CD4-positive, alpha-beta T cell treated with Interleukin-15 for 4 hours (primary cell): ENCODE measurements at regions not wholly inside any gene's neighbourhood (a gene's known extent, or its start where the extent isn't known, plus 50 kb on each side); places are given as distances from the start of the nearest gene placed in this dataset.
"Not testable (repeated sequence)": the region's sequence is repeated elsewhere in the genome, so short reads cannot be mapped to it uniquely, and the experiment has no call there.

ENCODE experiments used
- DNase-seq: peaks from one replicate; pipeline ENCODE4 v3.0.0-alpha.2; 2020; ENCODE audit warnings: low spot score

DNA sequence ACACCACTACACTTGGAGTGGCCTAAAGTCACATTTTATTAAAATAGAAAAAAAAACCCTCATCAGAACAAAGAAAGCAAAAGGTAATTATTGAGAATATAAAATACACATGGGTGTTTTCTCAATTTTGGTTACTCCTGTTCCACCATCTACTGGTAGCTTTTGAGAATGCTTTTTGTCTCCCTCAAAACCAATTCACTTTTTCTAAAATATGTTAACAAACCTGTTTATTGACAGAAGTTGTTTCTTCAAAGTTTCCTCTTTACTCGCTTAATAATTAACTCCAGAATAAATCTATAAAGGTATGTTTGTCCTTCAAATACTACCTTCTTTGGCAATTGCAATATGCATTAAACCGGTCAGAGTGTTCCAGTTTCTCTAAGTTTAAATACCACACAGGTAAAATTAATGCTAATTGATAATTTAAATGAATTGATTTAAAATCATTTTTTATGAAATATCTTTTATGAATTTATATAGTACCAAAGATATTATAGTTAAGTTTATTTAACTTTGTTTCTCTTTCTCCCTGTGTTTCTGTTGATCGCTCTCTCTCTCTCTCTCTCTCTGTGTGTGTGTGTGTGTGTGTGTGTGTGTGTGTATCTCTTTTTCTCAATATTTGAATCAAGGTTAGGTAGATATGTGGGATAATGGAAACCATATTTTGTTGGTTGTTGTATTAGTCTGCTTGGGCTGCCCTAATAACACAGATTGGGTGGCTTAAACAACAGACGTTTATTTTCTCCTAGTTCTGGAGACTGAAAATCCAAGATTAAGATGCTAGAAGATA lies 487.4 kb downstream of the PRDM9 start:
- DNase-seq: no peak

DNA sequence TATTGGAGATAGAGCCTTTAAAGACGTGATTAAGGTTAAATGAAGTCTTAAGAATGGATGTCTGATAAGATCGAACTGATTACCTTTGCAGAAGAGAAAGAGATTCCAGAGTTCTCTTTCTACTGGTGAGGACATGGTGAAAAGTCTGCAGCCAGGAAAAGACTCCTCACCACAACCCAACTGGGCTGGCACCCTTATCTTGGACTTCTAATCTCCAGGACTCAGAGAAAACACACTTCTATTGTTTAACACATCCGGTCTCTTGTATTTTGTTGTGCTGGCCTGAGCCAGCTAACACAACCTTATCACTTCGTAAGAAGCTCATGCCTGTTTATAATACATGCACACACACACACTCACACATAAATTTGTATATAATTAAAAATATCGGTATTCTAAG lies 489.1 kb downstream of the PRDM9 start:
- DNase-seq: no peak

DNA sequence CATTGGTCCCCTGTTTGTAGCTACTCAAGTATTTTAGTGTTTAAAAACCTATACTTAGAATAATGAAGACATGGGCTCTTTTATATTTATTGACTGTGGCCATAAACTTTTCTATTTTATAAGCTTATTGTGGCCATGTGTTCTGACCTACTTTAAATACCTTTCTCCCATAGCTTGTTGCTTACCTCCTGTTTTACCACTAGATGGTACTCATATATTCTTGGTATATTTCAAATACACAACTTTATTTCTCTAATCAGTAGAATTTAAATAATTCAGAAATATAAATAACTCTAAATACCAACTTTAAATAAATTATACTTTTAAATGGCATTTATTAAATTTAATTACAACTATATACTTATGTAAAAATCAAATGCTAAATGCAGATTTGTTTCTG lies 498.0 kb downstream of the PRDM9 start:
- DNase-seq: no peak

DNA sequence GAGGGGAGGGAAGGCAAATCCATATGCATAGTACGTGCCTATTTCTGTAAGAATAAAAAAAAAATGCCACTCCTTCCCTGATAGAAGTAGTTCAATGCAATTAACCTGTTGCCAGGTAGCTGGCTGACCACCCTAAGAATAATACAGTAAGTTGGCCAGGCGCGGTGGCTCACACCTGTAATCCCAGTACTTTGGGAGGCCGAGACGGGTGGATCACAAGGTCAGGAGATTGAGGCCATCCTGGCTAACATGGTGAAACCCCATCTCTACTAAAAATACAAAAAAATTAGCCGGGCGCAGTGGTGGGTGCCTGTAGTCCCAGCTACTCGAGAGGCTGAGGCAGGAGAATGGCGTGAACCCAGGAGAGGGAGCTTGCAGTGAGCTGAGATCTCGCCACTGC lies 510.3 kb downstream of the PRDM9 start:
- DNase-seq: not testable (repeated sequence)

GRCh38 chr5:24026288-24026687 lies 518.9 kb downstream of the PRDM9 start:
- DNase-seq: no peak

DNA sequence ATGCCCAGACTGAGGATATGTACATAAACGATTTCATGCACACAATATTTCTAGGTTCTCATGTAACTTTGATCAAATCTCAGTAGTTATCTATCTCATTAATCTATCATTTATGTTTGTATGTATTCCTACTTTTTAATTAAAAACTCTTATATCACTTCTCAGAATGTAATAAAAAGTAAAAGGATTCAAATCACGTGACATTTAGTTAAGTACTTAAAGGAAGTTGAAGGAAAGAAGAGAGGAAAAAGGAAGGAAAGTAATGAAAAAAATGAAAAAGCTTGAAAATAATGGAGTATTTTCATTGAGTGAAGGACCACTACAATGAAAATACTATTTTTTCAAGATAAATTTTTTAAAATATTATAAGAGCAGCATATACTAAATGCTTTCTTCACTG lies 535.3 kb downstream of the PRDM9 start:
- no peak for DNase-seq

DNA sequence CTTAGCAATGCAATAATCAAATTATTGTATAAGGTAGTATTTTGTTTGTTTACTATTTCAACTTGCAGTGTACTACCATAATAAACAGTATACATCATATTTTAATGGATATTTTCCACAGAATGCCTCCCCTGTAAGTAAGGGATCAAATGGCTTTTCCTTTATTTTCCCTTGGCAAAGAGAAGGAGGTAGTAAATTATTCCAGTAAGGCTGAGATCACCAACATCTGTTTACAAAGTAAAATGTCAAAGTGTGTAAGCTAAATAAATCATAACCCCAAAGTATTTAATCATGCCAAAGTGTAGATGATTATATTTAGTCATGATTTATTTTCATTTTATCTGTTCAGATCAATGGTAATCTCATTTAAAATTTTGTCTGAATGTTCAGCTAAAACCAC lies 537.6 kb downstream of the PRDM9 start:
- DNase-seq: no peak

- no peak for DNase-seq
These were observed 546.3 kb downstream of the PRDM9 start for GRCh38 chr5:24053737-24054136.

DNA sequence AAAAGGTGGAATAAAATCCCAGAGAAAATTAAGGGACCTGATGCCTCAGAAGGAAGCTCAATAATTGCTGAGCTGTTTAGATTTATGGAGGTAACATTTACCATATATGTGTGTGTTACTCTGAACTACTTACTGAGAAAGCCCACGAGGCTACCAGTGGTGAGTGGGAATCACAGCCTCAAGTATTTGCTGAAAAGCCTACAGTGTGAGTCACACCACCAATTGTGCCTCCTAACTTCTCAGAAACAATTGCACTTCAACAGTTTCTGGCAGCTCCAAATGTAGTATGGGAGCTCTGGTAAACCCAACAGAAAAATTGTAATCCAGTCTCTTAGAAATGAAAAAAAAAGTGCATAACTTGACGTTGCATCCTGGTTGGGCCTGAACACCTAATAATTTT lies 551.6 kb downstream of the PRDM9 start:
- no peak for DNase-seq

DNA sequence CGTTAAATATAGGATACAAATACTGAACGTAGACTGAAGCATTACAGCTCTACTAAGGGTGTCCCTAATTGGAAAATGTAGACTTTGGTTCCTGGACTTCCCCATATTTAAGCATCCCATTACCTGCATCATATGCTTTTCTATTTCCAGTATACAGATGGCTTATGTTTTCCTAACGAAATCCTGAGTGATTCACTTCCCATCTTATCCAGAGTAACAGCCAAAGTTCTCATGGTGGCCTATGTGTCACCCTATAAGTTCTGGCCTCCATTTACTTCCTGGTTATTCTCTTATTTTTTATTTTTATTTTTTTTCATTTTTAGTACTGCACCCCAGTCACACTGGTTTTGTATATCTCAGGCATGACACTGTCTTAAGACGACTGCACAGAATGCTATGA lies 552.3 kb downstream of the PRDM9 start:
- no peak for DNase-seq

GRCh38 chr5:24065779-24066178 lies 558.4 kb downstream of the PRDM9 start:
- no peak for DNase-seq

GRCh38 chr5:24067208-24067607 lies 559.8 kb downstream of the PRDM9 start:
- DNase-seq: no peak

DNA sequence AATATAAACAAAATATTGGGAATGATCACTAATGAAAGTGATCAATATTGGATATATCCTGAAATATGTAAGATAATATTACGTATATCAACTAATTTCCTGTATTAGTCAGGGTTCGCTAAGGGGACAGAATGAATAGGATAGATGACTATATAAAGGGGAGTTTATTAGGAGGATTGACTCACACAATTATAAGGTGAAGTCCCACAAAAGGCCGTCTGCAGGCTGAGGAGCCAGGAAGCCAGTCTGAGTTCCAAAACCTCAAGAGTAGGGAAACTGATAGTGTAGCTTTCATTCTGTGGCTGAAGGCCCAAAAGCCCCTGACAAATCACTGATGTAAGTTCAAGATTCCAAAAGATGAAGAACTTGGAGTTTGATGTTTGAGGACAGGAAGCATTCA lies 561.1 kb downstream of the PRDM9 start:
- no peak for DNase-seq

DNA sequence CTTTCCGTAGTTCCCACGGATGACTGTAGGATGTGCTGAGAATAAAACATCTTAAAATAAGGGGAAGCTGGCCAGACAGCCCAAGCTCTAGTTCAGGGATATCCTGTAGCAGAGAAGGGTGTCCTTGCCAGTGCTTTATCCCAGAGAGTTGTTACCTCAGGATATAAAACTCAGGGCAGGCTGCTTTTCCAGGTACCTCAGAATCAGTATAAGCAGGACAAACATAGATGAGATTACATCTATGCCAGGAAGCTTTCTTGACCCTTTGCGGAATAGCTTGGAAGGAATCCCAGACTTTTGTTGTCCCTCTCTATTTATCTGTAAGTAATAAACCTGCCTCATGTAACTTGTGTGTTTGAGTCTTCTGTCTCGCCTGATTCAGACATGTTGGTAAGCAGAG lies 565.7 kb downstream of the PRDM9 start:
- DNase-seq: no peak

- DNase-seq: no peak
These were observed 564.7 kb downstream of the CDH10 start for GRCh38 chr5:24080046-24080445.

- no peak for DNase-seq
These were observed 550.6 kb downstream of the CDH10 start for GRCh38 chr5:24094081-24094679.

GRCh38 chr5:24102010-24102409 lies 542.8 kb downstream of the CDH10 start:
- no peak for DNase-seq

DNA sequence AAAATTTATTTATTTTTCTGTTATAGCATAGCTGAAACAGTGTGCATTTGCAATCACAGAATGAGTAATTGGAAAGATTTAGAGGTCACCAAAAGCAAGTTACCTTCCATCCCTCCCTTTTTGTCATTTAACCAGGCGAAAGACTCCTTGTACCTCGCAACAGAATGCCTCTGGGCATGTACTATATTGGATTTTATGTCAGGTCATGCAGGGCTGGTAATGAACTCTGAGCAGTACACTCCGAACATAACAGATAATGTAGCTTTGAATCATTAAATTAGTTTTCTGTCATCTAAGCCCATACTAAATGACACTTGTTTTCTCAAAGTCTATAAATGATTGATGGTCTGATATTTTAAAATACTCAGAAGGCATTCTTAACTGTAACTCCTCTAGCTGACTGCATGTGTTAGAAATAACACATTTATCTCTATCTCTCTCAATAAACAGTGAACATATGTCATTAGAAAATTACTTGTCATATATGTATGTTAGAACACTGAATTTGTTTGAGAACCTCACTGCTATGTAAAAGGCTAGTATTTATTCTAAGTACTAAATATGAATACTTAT lies 541.2 kb downstream of the CDH10 start:
- DNase-seq: no peak

GRCh38 chr5:24110004-24110615 lies 534.7 kb downstream of the CDH10 start:
- DNase-seq: no peak

DNA sequence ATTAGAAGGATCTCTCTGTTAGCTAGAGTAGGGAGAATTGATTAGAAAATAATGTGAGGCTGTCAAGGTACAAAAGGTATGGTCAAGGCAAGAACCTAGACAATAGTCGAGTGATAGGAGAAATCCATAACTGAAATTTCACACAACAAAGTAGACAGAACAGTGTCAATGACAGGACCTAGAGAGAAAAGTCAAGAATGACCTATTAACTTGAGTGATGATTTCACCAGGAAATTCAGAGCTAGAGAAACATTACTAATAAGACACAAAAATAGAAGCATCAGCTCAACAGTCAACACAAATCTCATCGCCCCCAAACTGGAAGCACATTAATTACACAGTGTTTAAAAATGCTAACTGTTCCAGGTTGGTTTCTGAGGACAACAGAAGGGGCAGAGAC lies 532.4 kb downstream of the CDH10 start:
- DNase-seq: no peak

GRCh38 chr5:24118351-24118750 lies 526.4 kb downstream of the CDH10 start:
- no peak for DNase-seq

DNA sequence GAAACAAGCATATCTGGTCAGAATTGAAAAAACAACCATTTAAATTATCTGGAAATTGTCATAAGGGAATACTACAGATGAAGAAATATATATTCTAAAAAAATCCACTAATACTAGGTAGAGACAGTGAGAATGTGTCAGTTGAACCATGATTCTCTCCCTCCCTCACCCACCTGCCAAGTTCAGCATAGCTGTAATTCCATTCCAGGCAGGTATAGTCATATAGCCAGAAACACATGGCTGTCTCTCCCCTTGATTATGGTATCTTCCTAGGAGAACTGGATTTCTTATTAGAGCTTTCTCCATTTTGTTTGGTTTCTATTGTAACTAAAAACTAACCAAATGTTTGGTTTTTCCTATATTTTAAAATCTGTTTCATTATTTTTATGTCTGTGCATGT lies 509.2 kb downstream of the CDH10 start:
- no peak for DNase-seq

DNA sequence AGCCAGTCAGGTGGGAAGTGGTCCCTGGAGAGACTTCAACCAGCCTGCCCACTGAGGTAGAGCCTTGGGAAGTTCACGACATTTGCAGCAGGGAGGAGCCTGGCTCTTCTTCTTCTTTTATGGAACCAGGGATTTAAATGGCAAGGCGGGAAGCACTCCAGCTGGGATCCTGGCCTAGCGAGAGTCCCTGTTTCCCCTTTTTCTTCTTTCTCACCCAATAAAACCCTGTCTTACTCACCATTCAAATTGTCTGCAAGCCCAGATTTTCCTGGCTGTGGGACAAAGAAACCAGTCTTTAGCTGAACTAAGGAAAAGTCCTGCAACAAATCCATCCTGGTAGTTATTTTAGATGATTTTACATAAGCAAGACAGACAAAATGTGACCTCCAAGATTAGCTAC lies 503.7 kb downstream of the CDH10 start:
- DNase-seq: no peak
